ENCODE measurements at regions not wholly inside any gene's neighbourhood (a gene's known extent, or its start where the extent isn't known, plus 50 kb on each side); places are given as distances from the start of the nearest gene placed in this dataset.

DNA sequence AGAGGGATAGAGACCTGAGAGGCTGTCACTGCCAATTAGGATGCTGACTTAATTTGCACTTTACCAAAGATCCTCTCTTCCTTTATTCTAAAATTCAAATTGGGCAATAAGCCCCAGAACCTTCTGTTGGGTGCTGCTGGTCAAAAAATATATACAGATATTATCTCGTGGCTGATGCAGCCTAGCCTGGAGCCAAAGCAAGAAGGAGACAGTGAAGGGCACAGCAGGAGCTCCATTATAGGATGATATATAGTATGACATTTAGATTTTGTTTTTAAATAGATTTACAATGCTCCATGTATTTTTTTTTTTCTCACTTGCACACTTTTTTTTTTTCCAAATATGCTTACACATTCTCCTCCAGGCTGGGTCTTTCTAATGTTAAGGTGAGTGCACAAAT lies 579.3 kb downstream of the PIK3C3 start:
- Histone ChIP-seq H3K79me2 (ENCODE audit: insufficient read depth, low read length) (no peaks in the 10 kb centered on the region), H3K4me2 (ENCODE audit: low read depth, low read length, poor library complexity, severe bottlenecking) (no peak overlapping the region), H4K20me1 (ENCODE audit: insufficient read depth, low read length, poor library complexity, severe bottlenecking) (no peaks in the 10 kb centered on the region), H2AFZ (ENCODE audit: low read length) (no peak overlapping the region), H3K4me1 (ENCODE audit: insufficient read depth, low read length, poor library complexity, severe bottlenecking) (no peaks in the 10 kb centered on the region), H3K9me3 (ENCODE audit: insufficient read depth, low read depth, low read length) (no peaks in the 10 kb centered on the region), H3K36me3 (ENCODE audit: insufficient read depth, low read length) (no peaks in the 10 kb centered on the region), H3K27me3 (ENCODE audit: insufficient read depth, low read length, poor library complexity, severe bottlenecking) (no peaks in the 10 kb centered on the region), H3K9me2 (replicated peaks; ENCODE audit: low read depth, low read length) (0 out of 2 replicates have a peak, but pooled peaks cover 4% of the 10 kb centered on the region), H3K4me3 (ENCODE audit: low read length, poor library complexity, severe bottlenecking) (no peak overlapping the region), H3K9ac (ENCODE audit: low read depth, low read length, poor library complexity, severe bottlenecking) (no peak overlapping the region), H3F3A (ENCODE audit: low read depth) (no peaks in the 10 kb centered on the region)
- TF ChIP-seq, protein P1, sequence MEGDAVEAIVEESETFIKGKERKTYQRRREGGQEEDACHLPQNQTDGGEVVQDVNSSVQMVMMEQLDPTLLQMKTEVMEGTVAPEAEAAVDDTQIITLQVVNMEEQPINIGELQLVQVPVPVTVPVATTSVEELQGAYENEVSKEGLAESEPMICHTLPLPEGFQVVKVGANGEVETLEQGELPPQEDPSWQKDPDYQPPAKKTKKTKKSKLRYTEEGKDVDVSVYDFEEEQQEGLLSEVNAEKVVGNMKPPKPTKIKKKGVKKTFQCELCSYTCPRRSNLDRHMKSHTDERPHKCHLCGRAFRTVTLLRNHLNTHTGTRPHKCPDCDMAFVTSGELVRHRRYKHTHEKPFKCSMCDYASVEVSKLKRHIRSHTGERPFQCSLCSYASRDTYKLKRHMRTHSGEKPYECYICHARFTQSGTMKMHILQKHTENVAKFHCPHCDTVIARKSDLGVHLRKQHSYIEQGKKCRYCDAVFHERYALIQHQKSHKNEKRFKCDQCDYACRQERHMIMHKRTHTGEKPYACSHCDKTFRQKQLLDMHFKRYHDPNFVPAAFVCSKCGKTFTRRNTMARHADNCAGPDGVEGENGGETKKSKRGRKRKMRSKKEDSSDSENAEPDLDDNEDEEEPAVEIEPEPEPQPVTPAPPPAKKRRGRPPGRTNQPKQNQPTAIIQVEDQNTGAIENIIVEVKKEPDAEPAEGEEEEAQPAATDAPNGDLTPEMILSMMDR (conservative IDR thresholded peaks at IDR 0.05; ENCODE audit: low read length), result no peak
- no peak for TF ChIP-seq EZH2phosphoT487 (IDR thresholded peaks at IDR 0.05; ENCODE audit: borderline replicate concordance)

DNA sequence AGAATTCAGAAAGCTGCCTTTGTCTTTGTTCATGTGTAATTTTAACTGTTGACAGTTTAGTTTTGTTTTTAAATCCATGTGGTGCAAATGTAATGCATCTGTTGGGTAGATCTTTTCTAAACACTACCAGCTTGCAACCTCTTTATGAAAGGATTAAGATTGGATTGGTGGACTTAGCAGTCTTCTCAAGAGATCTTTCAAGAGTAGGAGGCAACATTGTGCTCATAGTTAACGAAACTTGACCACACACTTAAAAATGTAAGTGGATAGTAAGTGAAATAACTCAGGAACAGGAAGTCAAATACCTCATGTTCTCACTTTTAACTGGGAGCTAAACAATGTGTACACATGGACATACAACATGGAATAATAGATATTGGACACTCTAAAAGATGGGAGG lies 579.0 kb downstream of the RIT2 start:
- TF ChIP-seq, protein P1 (conservative IDR thresholded peaks at IDR 0.05; ENCODE audit: low read length), result no peak
- Histone ChIP-seq H3K27me3 (ENCODE audit: insufficient read depth, low read length, poor library complexity, severe bottlenecking) (no peaks in the 10 kb centered on the region), H3K4me1 (ENCODE audit: insufficient read depth, low read length, poor library complexity, severe bottlenecking) (no peaks in the 10 kb centered on the region), H2AFZ (ENCODE audit: low read length) (no peak overlapping the region), H3K9me3 (ENCODE audit: insufficient read depth, low read depth, low read length) (no peaks in the 10 kb centered on the region), H4K20me1 (ENCODE audit: insufficient read depth, low read length, poor library complexity, severe bottlenecking) (no peaks in the 10 kb centered on the region), H3K9ac (ENCODE audit: low read depth, low read length, poor library complexity, severe bottlenecking) (no peak overlapping the region), H3K4me2 (ENCODE audit: low read depth, low read length, poor library complexity, severe bottlenecking) (no peak overlapping the region), H3K9me2 (replicated peaks; ENCODE audit: low read depth, low read length) (0 out of 2 replicates have a peak, but pooled peaks cover 4% of the 10 kb centered on the region), H3K4me3 (ENCODE audit: low read length, poor library complexity, severe bottlenecking) (no peak overlapping the region), H3K79me2 (ENCODE audit: insufficient read depth, low read length) (no peaks in the 10 kb centered on the region), H3K36me3 (ENCODE audit: insufficient read depth, low read length) (no peaks in the 10 kb centered on the region), H3F3A (ENCODE audit: low read depth) (no peaks in the 10 kb centered on the region)

DNA sequence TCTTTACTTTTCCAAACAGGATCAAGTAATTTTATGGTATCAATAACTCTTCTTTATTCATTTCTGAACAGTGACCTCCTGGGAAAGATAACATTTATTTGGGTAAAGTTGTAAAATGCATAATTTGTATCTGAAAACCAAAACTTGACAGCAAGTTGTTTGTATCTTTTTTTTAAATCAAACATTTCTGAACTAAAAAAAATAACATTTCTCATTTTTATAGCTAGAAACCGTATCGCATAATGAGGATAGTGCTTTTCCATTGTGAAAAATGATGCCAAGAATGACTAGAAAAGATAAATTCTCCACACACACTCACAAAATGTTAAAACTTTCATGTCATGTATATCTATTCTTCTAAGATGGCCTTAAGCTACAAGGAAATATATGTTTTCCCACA lies 578.2 kb downstream of the RIT2 start:
- Histone ChIP-seq H3K4me3 (ENCODE audit: low read length, poor library complexity, severe bottlenecking) (no peak overlapping the region), H3F3A (ENCODE audit: low read depth) (no peaks in the 10 kb centered on the region), H2AFZ (ENCODE audit: low read length) (no peak overlapping the region), H3K4me1 (ENCODE audit: insufficient read depth, low read length, poor library complexity, severe bottlenecking) (no peaks in the 10 kb centered on the region), H3K36me3 (ENCODE audit: insufficient read depth, low read length) (no peaks in the 10 kb centered on the region), H3K9ac (ENCODE audit: low read depth, low read length, poor library complexity, severe bottlenecking) (no peak overlapping the region), H3K27me3 (ENCODE audit: insufficient read depth, low read length, poor library complexity, severe bottlenecking) (no peaks in the 10 kb centered on the region), H4K20me1 (ENCODE audit: insufficient read depth, low read length, poor library complexity, severe bottlenecking) (no peaks in the 10 kb centered on the region), H3K9me2 (replicated peaks; ENCODE audit: low read depth, low read length) (0 out of 2 replicates have a peak, but pooled peaks cover 4% of the 10 kb centered on the region), H3K79me2 (ENCODE audit: insufficient read depth, low read length) (no peaks in the 10 kb centered on the region), H3K4me2 (ENCODE audit: low read depth, low read length, poor library complexity, severe bottlenecking) (no peak overlapping the region), H3K9me3 (ENCODE audit: insufficient read depth, low read depth, low read length) (no peaks in the 10 kb centered on the region)
- no peak for TF ChIP-seq EZH2phosphoT487 (IDR thresholded peaks at IDR 0.05; ENCODE audit: borderline replicate concordance)
- TF ChIP-seq, protein P1 (conservative IDR thresholded peaks at IDR 0.05; ENCODE audit: low read length), result no peak
